Activated naive CD8-positive, alpha-beta T cell (primary cell): ENCODE measurements at regions not wholly inside any gene's neighbourhood (a gene's known extent, or its start where the extent isn't known, plus 50 kb on each side); places are given as distances from the start of the nearest gene placed in this dataset.

ENCODE experiments used
- H3K27ac Mint-ChIP-seq: one replicate; pipeline ENCODE4 v1.8.0; 2021; ENCODE audit warnings: mixed read lengths
- H3K27me3 Mint-ChIP-seq: one replicate; pipeline ENCODE4 v1.8.0; 2021; ENCODE audit warnings: mixed read lengths
- H3K36me3 Mint-ChIP-seq: one replicate; pipeline ENCODE4 v1.8.0; 2021; ENCODE audit warnings: mixed read lengths
- H3K4me1 Mint-ChIP-seq: one replicate; pipeline ENCODE4 v1.8.0; 2021; ENCODE audit warnings: low read depth, mixed read lengths
- H3K4me3 Mint-ChIP-seq: one replicate; pipeline ENCODE4 v1.8.0; 2021; ENCODE audit warnings: mild to moderate bottlenecking, mixed read lengths
- H3K9me3 Mint-ChIP-seq: one replicate; pipeline ENCODE4 v1.8.0; 2021; ENCODE audit warnings: low read depth, mixed read lengths

GRCh38 chr7:41590986-41591385, 111.9 kb downstream of the INHBA start:
- H3K27me3 Mint-ChIP-seq = no peaks in the 10 kb centered on the region
- no peak overlapping the region for H3K27ac Mint-ChIP-seq
- peaks cover 3% of the 10 kb centered on the region for H3K36me3 Mint-ChIP-seq
- no peak overlapping the region for H3K4me3 Mint-ChIP-seq
- peaks cover 7% of the 10 kb centered on the region for H3K9me3 Mint-ChIP-seq
- no peaks in the 10 kb centered on the region for H3K4me1 Mint-ChIP-seq

GRCh38 chr7:41588341-41588740, 114.5 kb downstream of the INHBA start:
- Mint-ChIP-seq H3K4me3 (no peak overlapping the region), H3K4me1 (no peaks in the 10 kb centered on the region), H3K36me3 (no peaks in the 10 kb centered on the region), H3K27me3 (no peaks in the 10 kb centered on the region), H3K27ac (no peak overlapping the region), H3K9me3 (peaks cover 7% of the 10 kb centered on the region)

GRCh38 chr7:41586931-41587640, 115.8 kb downstream of the INHBA start:
- Mint-ChIP-seq H3K9me3 (peaks cover 8% of the 10 kb centered on the region), H3K4me3 (no peak overlapping the region), H3K27ac (no peak overlapping the region), H3K36me3 (no peaks in the 10 kb centered on the region), H3K4me1 (no peaks in the 10 kb centered on the region), H3K27me3 (no peaks in the 10 kb centered on the region)

- no peak overlapping the region for H3K4me3 Mint-ChIP-seq
- no peaks in the 10 kb centered on the region for H3K36me3 Mint-ChIP-seq
- peaks cover 3% of the 10 kb centered on the region for H3K9me3 Mint-ChIP-seq
- H3K27me3 Mint-ChIP-seq = no peaks in the 10 kb centered on the region
- H3K27ac Mint-ChIP-seq = no peak overlapping the region
- H3K4me1 Mint-ChIP-seq = no peaks in the 10 kb centered on the region
These were observed 118.1 kb downstream of the INHBA start for GRCh38 chr7:41584746-41585145.

DNA sequence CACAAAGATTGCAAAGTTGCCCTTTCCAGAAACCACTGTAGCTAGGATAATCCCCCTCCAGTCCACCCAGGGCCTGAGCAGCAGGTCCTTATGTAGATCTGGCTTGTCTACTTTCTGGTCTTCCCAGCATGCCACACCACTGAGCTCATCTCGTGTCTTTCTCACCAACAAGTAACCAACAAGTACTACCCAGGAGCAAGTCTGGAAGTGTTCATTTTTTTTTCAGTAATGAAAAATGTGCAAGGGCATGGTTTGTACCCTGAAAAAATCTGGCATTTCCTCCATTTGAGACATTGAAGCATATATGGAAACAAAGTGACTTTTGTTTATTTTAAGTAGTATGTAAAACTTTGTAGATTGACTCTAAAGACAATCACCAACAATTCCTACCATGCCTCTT, 120.8 kb downstream of the INHBA start:
- H3K27me3 Mint-ChIP-seq = no peaks in the 10 kb centered on the region
- H3K27ac Mint-ChIP-seq = no peak overlapping the region
- peaks cover 3% of the 10 kb centered on the region for H3K9me3 Mint-ChIP-seq
- H3K4me3 Mint-ChIP-seq = no peak overlapping the region
- H3K36me3 Mint-ChIP-seq = no peaks in the 10 kb centered on the region
- H3K4me1 Mint-ChIP-seq = no peaks in the 10 kb centered on the region

DNA sequence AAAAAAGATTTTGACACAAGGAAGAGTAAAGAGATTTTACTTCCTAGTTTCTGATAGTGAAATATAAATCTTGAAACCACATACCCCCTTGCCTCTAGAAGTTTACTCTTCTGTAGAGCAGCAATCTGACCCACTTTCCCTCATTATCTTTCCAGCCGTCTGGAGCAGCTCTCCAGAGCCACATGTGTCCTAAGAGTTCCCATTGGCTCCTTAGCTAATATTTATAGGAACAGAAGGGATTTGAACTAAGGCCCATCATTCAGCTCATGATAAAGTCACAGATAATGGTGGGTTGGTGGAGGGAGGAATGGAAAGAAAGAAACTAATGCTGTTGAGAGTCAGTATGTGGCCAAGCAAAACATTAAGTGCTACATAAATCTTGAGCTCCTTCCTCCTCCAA, 121.8 kb downstream of the INHBA start:
- H3K36me3 Mint-ChIP-seq = no peaks in the 10 kb centered on the region
- peaks cover 2% of the 10 kb centered on the region for H3K27me3 Mint-ChIP-seq
- H3K4me3 Mint-ChIP-seq = no peak overlapping the region
- H3K27ac Mint-ChIP-seq = no peak overlapping the region
- peaks cover 3% of the 10 kb centered on the region for H3K9me3 Mint-ChIP-seq
- no peaks in the 10 kb centered on the region for H3K4me1 Mint-ChIP-seq

- Mint-ChIP-seq H3K27me3 (peaks cover 2% of the 10 kb centered on the region), H3K4me1 (no peaks in the 10 kb centered on the region), H3K27ac (no peak overlapping the region), H3K4me3 (no peak overlapping the region), H3K9me3 (peaks cover 3% of the 10 kb centered on the region), H3K36me3 (no peaks in the 10 kb centered on the region)
These were observed 122.6 kb downstream of the INHBA start for GRCh38 chr7:41579961-41580935.

- Mint-ChIP-seq H3K9me3 (peaks cover 3% of the 10 kb centered on the region), H3K27me3 (peaks cover 2% of the 10 kb centered on the region), H3K4me1 (no peaks in the 10 kb centered on the region), H3K36me3 (no peaks in the 10 kb centered on the region), H3K27ac (no peak overlapping the region), H3K4me3 (no peak overlapping the region)
These were observed 124.2 kb downstream of the INHBA start for GRCh38 chr7:41578700-41579099.

DNA sequence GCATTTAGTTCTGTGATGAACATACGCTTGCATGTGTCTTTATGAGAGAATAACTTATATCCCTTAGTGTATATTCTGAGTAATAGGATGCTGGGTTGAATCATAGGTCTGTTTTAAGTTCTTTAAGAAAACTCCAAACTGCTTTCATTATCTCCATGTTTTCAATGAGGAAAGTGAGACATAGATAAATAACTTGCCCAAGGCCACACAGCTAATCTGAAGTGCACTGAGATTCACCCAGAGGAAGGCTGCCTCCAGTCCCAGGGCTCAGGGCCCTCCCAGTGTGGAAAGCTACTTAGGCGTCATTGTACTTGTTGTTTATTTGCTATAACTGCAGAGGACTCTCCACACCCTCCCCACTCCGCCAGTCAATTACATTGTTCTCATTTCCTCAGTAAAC, 126.7 kb downstream of the INHBA start:
- no peaks in the 10 kb centered on the region for H3K4me1 Mint-ChIP-seq
- H3K27me3 Mint-ChIP-seq = peaks cover 2% of the 10 kb centered on the region
- peaks cover 4% of the 10 kb centered on the region for H3K9me3 Mint-ChIP-seq
- H3K36me3 Mint-ChIP-seq = no peaks in the 10 kb centered on the region
- no peak overlapping the region for H3K27ac Mint-ChIP-seq
- H3K4me3 Mint-ChIP-seq = no peak overlapping the region

GRCh38 chr7:41574377-41574776, 128.5 kb downstream of the INHBA start:
- H3K4me3 Mint-ChIP-seq = no peak overlapping the region

GRCh38 chr7:41573862-41574261, 129.0 kb downstream of the INHBA start:
- no peaks in the 10 kb centered on the region for H3K36me3 Mint-ChIP-seq
- H3K9me3 Mint-ChIP-seq = peaks cover 8% of the 10 kb centered on the region
- no peak overlapping the region for H3K4me3 Mint-ChIP-seq
- H3K27me3 Mint-ChIP-seq = peaks cover 2% of the 10 kb centered on the region
- H3K4me1 Mint-ChIP-seq = no peaks in the 10 kb centered on the region
- H3K27ac Mint-ChIP-seq = no peak overlapping the region

More at GRCh38 chr7:41574377-41574776, 128.5 kb downstream of the INHBA start:
- Mint-ChIP-seq H3K9me3 (peaks cover 8% of the 10 kb centered on the region), H3K4me1 (no peaks in the 10 kb centered on the region), H3K27ac (no peak overlapping the region), H3K36me3 (no peaks in the 10 kb centered on the region), H3K27me3 (peaks cover 2% of the 10 kb centered on the region)

- H3K27me3 Mint-ChIP-seq = peaks cover 2% of the 10 kb centered on the region
- H3K36me3 Mint-ChIP-seq = no peaks in the 10 kb centered on the region
- no peak overlapping the region for H3K27ac Mint-ChIP-seq
- H3K4me3 Mint-ChIP-seq = no peak overlapping the region
- H3K4me1 Mint-ChIP-seq = no peaks in the 10 kb centered on the region
- H3K9me3 Mint-ChIP-seq = peaks cover 8% of the 10 kb centered on the region
These were observed 129.4 kb downstream of the INHBA start for GRCh38 chr7:41573443-41573842.

- Mint-ChIP-seq H3K4me3 (no peak overlapping the region), H3K4me1 (no peaks in the 10 kb centered on the region), H3K27ac (no peak overlapping the region), H3K36me3 (no peaks in the 10 kb centered on the region), H3K27me3 (peaks cover 2% of the 10 kb centered on the region), H3K9me3 (peaks cover 8% of the 10 kb centered on the region)
These were observed 129.9 kb downstream of the INHBA start for GRCh38 chr7:41573015-41573414.

- H3K4me1 Mint-ChIP-seq = no peaks in the 10 kb centered on the region
- H3K36me3 Mint-ChIP-seq = no peaks in the 10 kb centered on the region
- peaks cover 2% of the 10 kb centered on the region for H3K27me3 Mint-ChIP-seq
- H3K4me3 Mint-ChIP-seq = no peak overlapping the region
- H3K9me3 Mint-ChIP-seq = peaks cover 8% of the 10 kb centered on the region
- no peak overlapping the region for H3K27ac Mint-ChIP-seq
These were observed 131.3 kb downstream of the INHBA start for GRCh38 chr7:41571573-41571972.

GRCh38 chr7:41570766-41571165, 132.1 kb downstream of the INHBA start:
- Mint-ChIP-seq H3K4me3 (no peak overlapping the region), H3K27me3 (no peaks in the 10 kb centered on the region), H3K36me3 (no peaks in the 10 kb centered on the region), H3K9me3 (peaks cover 8% of the 10 kb centered on the region), H3K27ac (no peak overlapping the region), H3K4me1 (no peaks in the 10 kb centered on the region)
